HG03457 (cell line): ENCODE measurements at regions not wholly inside any gene's neighbourhood (a gene's known extent, or its start where the extent isn't known, plus 50 kb on each side); places are given as distances from the start of the nearest gene placed in this dataset.

Experiments used
- ATAC-seq: cut with Tn5 transposase; IDR thresholded peaks from one replicate; pipeline ENCODE4 v1.9.1; 2021; ENCODE audit warnings: moderate number of reproducible peaks; ENCODE audit not compliant: unreplicated experiment

GRCh38 chr1:187229496-187229895 is 400.7 kb downstream of the PLA2G4A start:
- no peak for ATAC-seq

DNA sequence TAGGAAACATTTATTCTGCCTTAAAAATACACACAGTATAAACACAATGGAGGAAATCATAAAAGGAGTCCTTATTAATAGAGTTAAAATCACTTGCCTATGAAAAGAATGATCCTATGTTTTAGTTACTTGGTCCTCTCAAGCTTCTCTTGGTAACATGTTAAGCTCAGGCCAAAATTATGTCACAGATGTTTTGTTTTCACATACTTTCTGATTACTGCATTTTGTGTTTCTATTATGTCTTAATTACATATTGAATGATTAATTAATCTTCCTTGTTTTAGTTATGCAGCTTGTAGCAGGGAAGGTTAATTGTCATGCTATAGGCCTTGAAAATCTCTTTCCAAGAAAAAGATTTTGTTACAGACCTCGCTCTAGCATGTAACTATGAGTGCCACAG is 406.0 kb downstream of the PLA2G4A start:
- ATAC-seq: no peak

DNA sequence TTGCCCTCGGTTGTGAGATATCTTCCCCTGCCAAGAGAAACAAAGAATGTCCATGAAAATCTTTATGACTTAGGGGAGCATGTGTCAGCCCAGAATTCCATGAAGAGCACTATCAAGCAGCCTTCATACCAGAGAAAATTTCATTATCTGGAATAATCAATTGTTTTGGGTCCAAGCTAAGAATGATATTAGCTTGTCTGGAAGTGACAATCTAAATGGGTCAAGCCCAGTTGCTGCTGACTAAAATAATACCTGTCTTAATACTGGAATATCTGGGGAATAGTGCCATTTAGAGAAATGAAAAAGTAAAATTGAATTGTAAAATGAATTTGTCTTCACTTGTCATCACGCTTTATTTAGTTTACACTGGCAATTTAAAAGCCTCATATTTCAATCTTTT is 407.4 kb downstream of the PLA2G4A start:
- no peak for ATAC-seq

- ATAC-seq: no peak
These were observed 407.9 kb downstream of the PLA2G4A start for GRCh38 chr1:187236676-187237075.

- ATAC-seq: no peak
These were observed 408.8 kb downstream of the PLA2G4A start for GRCh38 chr1:187237542-187237941.

- no peak for ATAC-seq
These were observed 413.2 kb downstream of the PLA2G4A start for GRCh38 chr1:187241971-187242370.

GRCh38 chr1:187244623-187245022 is 415.9 kb downstream of the PLA2G4A start:
- no peak for ATAC-seq

DNA sequence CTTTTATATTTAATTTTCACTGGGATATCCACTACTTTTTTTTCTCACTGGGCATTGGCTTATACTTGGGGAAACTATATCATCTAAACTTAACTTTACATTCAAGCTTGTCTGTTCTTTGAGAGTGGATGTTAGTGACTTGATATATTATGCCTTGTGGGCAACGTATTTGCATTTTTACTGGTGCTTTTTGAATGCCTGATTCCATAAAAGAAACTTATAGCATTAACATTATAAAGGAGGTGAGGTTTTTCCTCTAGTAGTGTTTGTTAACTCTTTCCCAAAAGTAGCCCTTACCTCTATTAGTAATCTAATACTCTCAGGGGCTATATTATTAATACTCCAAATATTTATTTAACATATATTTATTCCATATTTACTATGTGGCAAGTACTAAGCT is 416.5 kb downstream of the PLA2G4A start:
- ATAC-seq: no peak

DNA sequence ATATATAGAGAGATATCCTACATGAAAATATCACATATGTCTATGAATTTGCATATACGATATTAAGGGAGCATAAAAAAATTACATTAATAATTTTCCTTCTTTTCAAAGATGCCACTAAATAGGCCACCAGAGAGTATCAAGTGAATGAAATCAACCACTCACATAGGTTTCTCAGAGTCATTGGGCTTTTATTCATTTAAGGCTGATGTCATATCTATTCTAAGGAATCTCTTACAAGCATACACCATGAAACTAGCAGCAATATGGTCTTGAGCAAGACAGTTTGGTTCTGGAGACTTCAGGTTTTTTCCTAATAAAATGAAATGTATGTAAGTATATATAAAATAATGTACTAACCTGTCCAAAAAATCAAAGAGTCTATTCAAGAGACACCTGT is 420.4 kb downstream of the PLA2G4A start:
- ATAC-seq: no peak

GRCh38 chr1:187252923-187253322 is 424.2 kb downstream of the PLA2G4A start:
- ATAC-seq: no peak

- no peak for ATAC-seq
These were observed 428.7 kb downstream of the PLA2G4A start for GRCh38 chr1:187257476-187257875.

- no peak for ATAC-seq
These were observed 432.9 kb downstream of the PLA2G4A start for GRCh38 chr1:187261637-187262036.

- ATAC-seq: no peak
These were observed 434.0 kb downstream of the PLA2G4A start for GRCh38 chr1:187262731-187263130.

GRCh38 chr1:187264995-187265602 is 436.4 kb downstream of the PLA2G4A start:
- ATAC-seq: no peak

GRCh38 chr1:187266051-187266450 is 437.3 kb downstream of the PLA2G4A start:
- no peak for ATAC-seq

- no peak for ATAC-seq
These were observed 439.1 kb downstream of the PLA2G4A start for GRCh38 chr1:187267827-187268226.

- no peak for ATAC-seq
These were observed 441.5 kb downstream of the PLA2G4A start for GRCh38 chr1:187270256-187270655.

DNA sequence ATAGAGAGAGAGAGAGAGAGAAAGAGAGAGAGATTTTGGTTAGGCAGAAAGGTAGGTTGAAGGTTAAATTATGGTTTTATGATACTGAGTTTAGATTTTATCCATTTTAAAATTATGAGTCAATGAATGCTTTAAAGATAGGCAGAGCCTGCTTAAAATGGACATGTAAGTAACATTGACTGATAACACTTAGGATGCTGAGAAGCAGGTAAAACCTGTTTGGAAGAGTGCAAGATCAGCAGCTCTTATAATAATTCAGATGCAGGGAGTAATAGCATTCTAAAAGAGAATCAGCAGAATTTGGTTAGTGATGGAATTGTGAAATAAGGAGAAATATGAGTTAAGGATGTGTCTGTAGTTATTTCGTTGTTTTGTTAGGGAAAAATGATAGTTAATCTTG is 446.6 kb downstream of the PLA2G4A start:
- no peak for ATAC-seq

DNA sequence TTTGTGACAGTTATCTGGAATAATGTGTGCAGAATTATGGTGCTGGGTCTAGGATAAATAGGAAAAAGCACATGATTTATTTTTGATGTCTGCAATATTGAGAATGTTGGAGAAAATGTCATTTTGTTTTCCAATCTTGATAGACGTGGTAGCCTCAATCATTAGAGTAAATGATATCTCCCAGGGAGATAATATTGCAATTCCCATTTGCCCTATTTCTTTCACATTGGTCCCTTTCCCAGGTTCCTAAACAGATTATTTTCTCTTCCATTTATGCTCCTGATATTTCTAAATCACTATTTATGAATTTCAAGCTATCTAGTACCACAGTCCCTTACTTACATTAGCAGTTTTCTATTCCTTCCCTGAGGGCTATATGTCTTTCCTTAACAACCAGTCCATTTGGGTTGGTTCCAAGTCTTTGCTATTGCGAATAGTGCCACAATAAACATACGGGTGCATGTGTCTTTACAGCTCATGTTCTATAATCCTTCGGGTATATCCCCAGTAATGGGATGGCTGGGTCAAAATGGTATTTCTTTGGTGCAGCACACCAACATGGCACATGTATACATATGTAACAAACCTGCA is 447.3 kb downstream of the PLA2G4A start:
- no peak for ATAC-seq

- no peak for ATAC-seq
These were observed 447.9 kb downstream of the PLA2G4A start for GRCh38 chr1:187276677-187277076.

DNA sequence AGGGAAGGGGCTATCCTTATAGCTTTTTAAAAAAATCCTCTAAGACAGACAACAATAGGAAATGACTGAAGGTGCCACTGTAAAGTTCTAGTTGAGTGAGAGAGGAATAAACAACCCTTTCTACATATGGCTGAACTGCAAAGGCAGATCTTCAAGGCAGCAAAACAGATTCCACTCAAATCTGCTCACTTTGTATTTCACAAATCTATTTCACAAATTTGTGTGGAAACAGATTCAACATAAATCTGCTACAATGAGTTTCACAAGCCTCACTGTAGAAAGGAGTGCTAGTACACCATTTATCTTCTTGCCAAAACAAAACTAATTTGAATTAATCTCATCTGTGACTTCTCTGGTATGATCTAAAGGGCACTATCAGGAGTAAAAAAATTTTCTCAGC is 451.3 kb downstream of the PLA2G4A start:
- ATAC-seq: no peak

- ATAC-seq: no peak
These were observed 452.3 kb downstream of the PLA2G4A start for GRCh38 chr1:187281085-187281484.

GRCh38 chr1:187283984-187284383 is 455.2 kb downstream of the PLA2G4A start:
- ATAC-seq: no peak
